Smooth muscle cell (in vitro differentiated cells): ENCODE measurements at regions not wholly inside any gene's neighbourhood (a gene's known extent, or its start where the extent isn't known, plus 50 kb on each side); places are given as distances from the start of the nearest gene placed in this dataset.
A peak's percentile ranks its signal among the peaks of the same experiment; 100 is the strongest.

Experiments used
- DNase-seq: peaks from one replicate; lab custom pipeline; 2025; ENCODE audit not compliant: unreplicated experiment; lab: John Stamatoyannopoulos, UW
- H2AFZ ChIP-seq: fragments of 200-600 bp; sonication (generic); 2 replicates; pipeline ENCODE4 v1.6.0; 2016; ENCODE audit warnings: antibody characterized with exemption, low read depth, mild to moderate bottlenecking
- H3F3A ChIP-seq: fragments of 200-600 bp; sonication (generic); 2 replicates; pipeline ENCODE4 v1.6.0; 2017; ENCODE audit warnings: antibody characterized with exemption, low read depth
- H3K27ac ChIP-seq: fragments of 200-600 bp; sonication (generic); 2 replicates; pipeline ENCODE4 v1.5.1; 2016; ENCODE audit warnings: low read depth, mild to moderate bottlenecking
- H3K27me3 ChIP-seq: fragments of 200-600 bp; sonication (generic); 2 replicates; pipeline ENCODE4 v1.6.1; 2016; ENCODE audit warnings: low read depth, mild to moderate bottlenecking
- H3K36me3 ChIP-seq: fragments of 200-600 bp; sonication (generic); 2 replicates; pipeline ENCODE4 v1.5.1; 2016; ENCODE audit warnings: low read depth
- H3K4me1 ChIP-seq: fragments of 200-600 bp; sonication (generic); 2 replicates; pipeline ENCODE4 v1.5.1; 2016; ENCODE audit warnings: low read depth
- H3K4me2 ChIP-seq: fragments of 200-600 bp; sonication (generic); 2 replicates; pipeline ENCODE4 v1.6.0; 2016; ENCODE audit warnings: mild to moderate bottlenecking
- H3K4me3 ChIP-seq: fragments of 200-600 bp; sonication (generic); 2 replicates; pipeline ENCODE4 v1.5.1; 2016; ENCODE audit warnings: mild to moderate bottlenecking
- H3K79me2 ChIP-seq: fragments of 200-600 bp; sonication (generic); 2 replicates; pipeline ENCODE4 v1.6.0; 2016; ENCODE audit warnings: low read depth, mild to moderate bottlenecking
- H3K9ac ChIP-seq: fragments of 200-600 bp; sonication (generic); 2 replicates; pipeline ENCODE4 v1.6.0; 2016; ENCODE audit warnings: low read depth
- H3K9me3 ChIP-seq: fragments of 200-600 bp; sonication (generic); replicated peaks from 2 replicates; pipeline ENCODE4 v1.5.1; 2016; ENCODE audit warnings: low read depth
- H4K20me1 ChIP-seq: fragments of 200-600 bp; sonication (generic); 2 replicates; pipeline ENCODE4 v1.6.0; 2016; ENCODE audit warnings: low read depth
- WGBS: methylation state at CpG from one replicate; pipeline ENCODE4 v1.1.7; 2016; ENCODE audit warnings: low lambda C conversion rate; 5-methylcytosine and 5-hydroxymethylcytosine counted together
- TF ChIP-seq, protein P1 (sequence below): fragments of 200-600 bp; sonication (generic); IDR thresholded peaks from 2 replicates; pipeline ENCODE4 v1.5.1; 2017; ENCODE audit warnings: borderline replicate concordance, mild to moderate bottlenecking, antibody characterized with exemption; ENCODE audit not compliant: insufficient read depth, poor library complexity, severe bottlenecking

DNA sequence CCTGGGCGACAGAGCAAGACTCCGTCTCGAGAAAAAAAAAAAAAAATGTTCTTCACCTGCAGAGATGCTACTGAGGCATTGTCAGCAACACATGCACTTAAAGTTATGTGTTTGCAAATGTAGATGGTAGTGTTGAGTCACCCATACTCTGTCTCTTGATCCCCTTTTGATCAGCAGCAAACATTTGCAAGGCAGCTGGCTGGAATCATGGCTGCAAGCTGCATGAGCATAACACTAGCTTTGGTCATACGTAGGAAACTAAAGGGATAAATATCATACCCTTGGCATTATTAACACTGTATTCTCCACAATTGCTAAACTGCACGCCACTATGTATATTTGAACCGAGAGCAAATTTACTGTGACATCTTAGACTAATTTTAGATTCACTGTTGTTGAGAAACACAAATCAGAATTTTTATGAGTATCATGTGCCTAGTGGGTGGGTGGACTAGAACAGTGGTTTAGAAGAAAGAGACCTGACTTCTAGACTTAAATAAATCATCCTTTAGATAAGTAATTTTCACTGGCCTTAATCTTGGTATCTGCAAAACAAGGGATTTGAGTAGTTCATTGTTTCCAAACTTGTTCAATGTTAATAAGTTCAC, 229.3 kb upstream of the MEOX2 start:
- DNase-seq, result no peak
- 61% methylated on average over 6 of the region's 6 CpGs for WGBS

DNA sequence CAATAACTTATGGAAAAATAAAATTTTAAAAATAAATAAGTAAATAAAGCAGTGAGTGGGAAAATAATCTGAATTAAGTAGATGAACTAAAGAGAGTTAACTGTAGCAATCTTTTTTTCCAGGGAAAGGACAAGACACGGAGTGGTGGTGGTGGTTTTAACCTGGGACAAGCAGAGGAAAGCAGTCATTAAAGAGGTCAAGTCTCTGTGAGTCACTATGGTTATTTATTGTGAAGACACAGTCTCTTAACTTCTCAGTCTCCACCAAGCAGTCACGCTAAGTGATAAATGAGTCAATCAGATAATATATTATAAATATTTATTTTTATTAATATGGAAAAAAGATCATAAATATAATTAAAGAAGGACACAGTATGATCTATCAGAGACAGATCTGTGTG, 228.1 kb upstream of the MEOX2 start:
- TF ChIP-seq, protein P1, sequence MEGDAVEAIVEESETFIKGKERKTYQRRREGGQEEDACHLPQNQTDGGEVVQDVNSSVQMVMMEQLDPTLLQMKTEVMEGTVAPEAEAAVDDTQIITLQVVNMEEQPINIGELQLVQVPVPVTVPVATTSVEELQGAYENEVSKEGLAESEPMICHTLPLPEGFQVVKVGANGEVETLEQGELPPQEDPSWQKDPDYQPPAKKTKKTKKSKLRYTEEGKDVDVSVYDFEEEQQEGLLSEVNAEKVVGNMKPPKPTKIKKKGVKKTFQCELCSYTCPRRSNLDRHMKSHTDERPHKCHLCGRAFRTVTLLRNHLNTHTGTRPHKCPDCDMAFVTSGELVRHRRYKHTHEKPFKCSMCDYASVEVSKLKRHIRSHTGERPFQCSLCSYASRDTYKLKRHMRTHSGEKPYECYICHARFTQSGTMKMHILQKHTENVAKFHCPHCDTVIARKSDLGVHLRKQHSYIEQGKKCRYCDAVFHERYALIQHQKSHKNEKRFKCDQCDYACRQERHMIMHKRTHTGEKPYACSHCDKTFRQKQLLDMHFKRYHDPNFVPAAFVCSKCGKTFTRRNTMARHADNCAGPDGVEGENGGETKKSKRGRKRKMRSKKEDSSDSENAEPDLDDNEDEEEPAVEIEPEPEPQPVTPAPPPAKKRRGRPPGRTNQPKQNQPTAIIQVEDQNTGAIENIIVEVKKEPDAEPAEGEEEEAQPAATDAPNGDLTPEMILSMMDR, result no peak
- Histone ChIP-seq H3K4me2 (no peak overlapping the region), H3K4me1 (peaks cover 4% of the 10 kb centered on the region), H3K4me3 (no peak overlapping the region), H3K36me3 (no peaks in the 10 kb centered on the region), H3K9ac (no peak overlapping the region), H3F3A (no peaks in the 10 kb centered on the region), H3K79me2 (no peaks in the 10 kb centered on the region), H3K9me3 (no peaks in the 10 kb centered on the region), H4K20me1 (no peaks in the 10 kb centered on the region), H2AFZ (no peak overlapping the region), H3K27ac (no peak overlapping the region), H3K27me3 (no peaks in the 10 kb centered on the region)
- WGBS, result 58% methylated on average over 2 of the region's 2 CpGs
- no peak for DNase-seq

More for the DNA sequence above, 229.3 kb upstream of the MEOX2 start:
- Histone ChIP-seq H4K20me1 (no peaks in the 10 kb centered on the region), H3F3A (no peaks in the 10 kb centered on the region), H3K36me3 (no peaks in the 10 kb centered on the region), H3K79me2 (no peaks in the 10 kb centered on the region), H3K4me3 (no peak overlapping the region), H3K27me3 (no peaks in the 10 kb centered on the region), H2AFZ (no peak overlapping the region), H3K4me1 (peaks cover 4% of the 10 kb centered on the region), H3K9me3 (no peaks in the 10 kb centered on the region), H3K9ac (no peak overlapping the region), H3K27ac (peak overlapping the region; percentile 36), H3K4me2 (peak overlapping the region; percentile 79)
- TF ChIP-seq, protein P1, result no peak

DNA sequence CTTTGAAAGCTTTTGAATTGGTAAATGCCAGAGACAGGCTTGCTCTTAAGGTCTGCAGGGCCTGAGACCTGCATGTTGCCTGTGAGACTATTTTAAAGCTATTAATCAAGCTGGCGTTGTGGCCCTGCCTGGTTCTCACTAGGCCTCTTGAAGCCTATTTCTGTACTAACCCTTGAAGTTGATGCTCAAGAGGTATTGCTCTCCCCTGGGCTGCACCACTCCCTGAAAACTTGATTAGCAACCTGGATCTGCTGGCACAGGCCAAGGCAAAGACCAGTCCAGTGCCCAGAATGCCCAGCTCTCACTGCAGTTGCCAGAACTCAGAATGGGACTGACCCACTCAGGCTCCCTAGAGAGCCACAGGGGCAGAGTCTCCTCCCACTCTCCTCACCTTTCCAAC, 220.0 kb upstream of the MEOX2 start:
- Histone ChIP-seq H3K79me2 (no peaks in the 10 kb centered on the region), H3K36me3 (no peaks in the 10 kb centered on the region), H3F3A (no peaks in the 10 kb centered on the region), H2AFZ (no peak overlapping the region), H3K4me2 (no peak overlapping the region), H3K9ac (no peak overlapping the region), H3K27ac (no peak overlapping the region), H3K4me3 (no peak overlapping the region), H3K9me3 (no peaks in the 10 kb centered on the region), H3K4me1 (no peaks in the 10 kb centered on the region), H3K27me3 (no peaks in the 10 kb centered on the region), H4K20me1 (no peaks in the 10 kb centered on the region)
- TF ChIP-seq, protein P1, result no peak
- no peak for DNase-seq
- WGBS, result 90% methylated on average over 1 of the region's 1 CpG
